Nephron (organoid): ENCODE measurements at regions not wholly inside any gene's neighbourhood (a gene's known extent, or its start where the extent isn't known, plus 50 kb on each side); places are given as distances from the start of the nearest gene placed in this dataset.

Experiments used
- H3K27ac Mint-ChIP-seq, 3 experiments: 2 replicates each; pipeline ENCODE4 v1.8.0; 2020; ENCODE audit warnings: mixed read lengths in 3 of 3, mild to moderate bottlenecking in 2 of 3, moderate library complexity in 1 of 3
- H3K27me3 Mint-ChIP-seq: 2 replicates; pipeline ENCODE4 v1.8.0; 2021; ENCODE audit warnings: low read depth, mild to moderate bottlenecking, moderate library complexity, mixed read lengths
- H3K36me3 Mint-ChIP-seq: 2 replicates; pipeline ENCODE4 v1.8.0; 2020; ENCODE audit warnings: low read depth, mixed read lengths
- H3K4me1 Mint-ChIP-seq: 2 replicates; pipeline ENCODE4 v1.8.0; 2020; ENCODE audit warnings: mixed read lengths
- H3K4me3 Mint-ChIP-seq, 3 experiments: 2 replicates each; pipeline ENCODE4 v1.8.0; 2020; ENCODE audit warnings: mild to moderate bottlenecking in 3 of 3, mixed read lengths in 3 of 3, moderate library complexity in 2 of 3
- H3K9me3 Mint-ChIP-seq: 2 replicates; pipeline ENCODE4 v1.8.0; 2020; ENCODE audit warnings: mixed read lengths
- CTCF ChIP-seq, 3 experiments: fragments of 200-600 bp; sonication (generic); IDR thresholded peaks; one replicate each; pipeline ENCODE4 v1.5.0; 2021; ENCODE audit warnings: antibody characterized with exemption in 3 of 3; ENCODE audit not compliant: unreplicated experiment in 3 of 3

GRCh38 chr6:104638841-104639290 is 220.9 kb downstream of the HACE1 start:
- TF ChIP-seq CTCF (IDR thresholded peaks at IDR 0.05; ENCODE audit: unreplicated experiment in 3 of 3), result no peak
- Mint-ChIP-seq H3K36me3 (no peaks in the 10 kb centered on the region), H3K9me3 (peaks cover 3% of the 10 kb centered on the region), H3K4me3 (no peak overlapping the region), H3K27ac (no peak overlapping the region), H3K4me1 (no peaks in the 10 kb centered on the region), H3K27me3 (no peaks in the 10 kb centered on the region)

- no peak for TF ChIP-seq CTCF (IDR thresholded peaks at IDR 0.05; ENCODE audit: unreplicated experiment in 3 of 3)
- no peak overlapping the region for H3K27ac Mint-ChIP-seq
- no peaks in the 10 kb centered on the region for H3K4me1 Mint-ChIP-seq
- H3K4me3 Mint-ChIP-seq, result no peak overlapping the region
- peaks cover 3% of the 10 kb centered on the region for H3K9me3 Mint-ChIP-seq
- no peaks in the 10 kb centered on the region for H3K36me3 Mint-ChIP-seq
- H3K27me3 Mint-ChIP-seq, result no peaks in the 10 kb centered on the region
These were observed 226.6 kb downstream of the HACE1 start for GRCh38 chr6:104633125-104633524.

- H3K27ac Mint-ChIP-seq, result no peak overlapping the region
- no peaks in the 10 kb centered on the region for H3K4me1 Mint-ChIP-seq
- H3K9me3 Mint-ChIP-seq, result peaks cover 3% of the 10 kb centered on the region
- no peaks in the 10 kb centered on the region for H3K27me3 Mint-ChIP-seq
- TF ChIP-seq CTCF (IDR thresholded peaks at IDR 0.05; ENCODE audit: unreplicated experiment in 3 of 3), result no peak
- no peaks in the 10 kb centered on the region for H3K36me3 Mint-ChIP-seq
- H3K4me3 Mint-ChIP-seq, result no peak overlapping the region
These were observed 227.1 kb downstream of the HACE1 start for GRCh38 chr6:104632588-104632987.

GRCh38 chr6:104630955-104631354 is 228.8 kb downstream of the HACE1 start:
- Mint-ChIP-seq H3K9me3 (peaks cover 3% of the 10 kb centered on the region), H3K27me3 (no peaks in the 10 kb centered on the region), H3K27ac (no peak overlapping the region), H3K4me1 (no peaks in the 10 kb centered on the region), H3K36me3 (no peaks in the 10 kb centered on the region), H3K4me3 (no peak overlapping the region)
- TF ChIP-seq CTCF (IDR thresholded peaks at IDR 0.05; ENCODE audit: unreplicated experiment in 3 of 3), result no peak

GRCh38 chr6:104630522-104630921 is 229.2 kb downstream of the HACE1 start:
- Mint-ChIP-seq H3K4me3 (no peak overlapping the region), H3K36me3 (no peaks in the 10 kb centered on the region), H3K27me3 (no peaks in the 10 kb centered on the region), H3K27ac (no peak overlapping the region), H3K4me1 (no peaks in the 10 kb centered on the region), H3K9me3 (peaks cover 3% of the 10 kb centered on the region)
- no peak for TF ChIP-seq CTCF (IDR thresholded peaks at IDR 0.05; ENCODE audit: unreplicated experiment in 3 of 3)

- Mint-ChIP-seq H3K4me3 (no peak overlapping the region), H3K27me3 (no peaks in the 10 kb centered on the region)
- no peak for TF ChIP-seq CTCF (IDR thresholded peaks at IDR 0.05; ENCODE audit: unreplicated experiment in 3 of 3)
These were observed 229.9 kb downstream of the HACE1 start for GRCh38 chr6:104629826-104630225.

More at GRCh38 chr6:104629826-104630225, 229.9 kb downstream of the HACE1 start:
- H3K36me3 Mint-ChIP-seq, result no peaks in the 10 kb centered on the region
- peaks cover 2% of the 10 kb centered on the region for H3K9me3 Mint-ChIP-seq
- no peak overlapping the region for H3K27ac Mint-ChIP-seq
- no peaks in the 10 kb centered on the region for H3K4me1 Mint-ChIP-seq
